ENCODE measurements at regions not wholly inside any gene's neighbourhood (a gene's known extent, or its start where the extent isn't known, plus 50 kb on each side); places are given as distances from the start of the nearest gene placed in this dataset.

GRCh38 chr18:61719671-61720070, 173.1 kb downstream of the RNF152 start:
- Mint-ChIP-seq H3K9me3 (no peaks in the 10 kb centered on the region), H3K36me3 (no peaks in the 10 kb centered on the region), H3K27ac (no peak overlapping the region), H3K27me3 (ENCODE audit: low read depth) (no peaks in the 10 kb centered on the region), H3K4me1 (no peaks in the 10 kb centered on the region), H3K4me3 (no peak overlapping the region)
- DNase-seq (ENCODE audit: low spot score in 2 of 2, unreplicated experiment in 2 of 2): no peak
- TF ChIP-seq CTCF (IDR thresholded peaks at IDR 0.05; ENCODE audit: unreplicated experiment): no peak

- Mint-ChIP-seq H3K27ac (no peak overlapping the region), H3K27me3 (ENCODE audit: low read depth) (no peaks in the 10 kb centered on the region), H3K4me1 (no peaks in the 10 kb centered on the region), H3K9me3 (no peaks in the 10 kb centered on the region), H3K4me3 (no peak overlapping the region), H3K36me3 (no peaks in the 10 kb centered on the region)
- TF ChIP-seq CTCF (IDR thresholded peaks at IDR 0.05; ENCODE audit: unreplicated experiment): no peak
- no peak for DNase-seq (ENCODE audit: low spot score in 2 of 2, unreplicated experiment in 2 of 2)
Measured at GRCh38 chr18:61718944-61719343, 173.9 kb downstream of the RNF152 start.

- Mint-ChIP-seq H3K36me3 (no peaks in the 10 kb centered on the region), H3K4me1 (peaks cover 2% of the 10 kb centered on the region), H3K27me3 (ENCODE audit: low read depth) (no peaks in the 10 kb centered on the region), H3K9me3 (no peaks in the 10 kb centered on the region), H3K27ac (no peak overlapping the region), H3K4me3 (no peak overlapping the region)
- DNase-seq (ENCODE audit: low spot score in 2 of 2, unreplicated experiment in 2 of 2): no peak
- TF ChIP-seq CTCF (IDR thresholded peaks at IDR 0.05; ENCODE audit: unreplicated experiment): no peak
Measured at GRCh38 chr18:61714421-61714820, 178.4 kb downstream of the RNF152 start.

GRCh38 chr18:61713502-61713901, 179.3 kb downstream of the RNF152 start:
- no peak for DNase-seq (ENCODE audit: low spot score in 2 of 2, unreplicated experiment in 2 of 2)
- Mint-ChIP-seq H3K27ac (no peak overlapping the region), H3K36me3 (no peaks in the 10 kb centered on the region), H3K4me1 (peaks cover 2% of the 10 kb centered on the region), H3K27me3 (ENCODE audit: low read depth) (no peaks in the 10 kb centered on the region), H3K4me3 (no peak overlapping the region), H3K9me3 (no peaks in the 10 kb centered on the region)
- TF ChIP-seq CTCF (IDR thresholded peaks at IDR 0.05; ENCODE audit: unreplicated experiment): no peak

GRCh38 chr18:61710082-61710620, 182.7 kb downstream of the RNF152 start:
- Mint-ChIP-seq H3K4me1 (peaks cover 2% of the 10 kb centered on the region), H3K9me3 (no peaks in the 10 kb centered on the region), H3K27me3 (ENCODE audit: low read depth) (no peaks in the 10 kb centered on the region), H3K36me3 (no peaks in the 10 kb centered on the region), H3K4me3 (no peak overlapping the region), H3K27ac (no peak overlapping the region)
- no peak for TF ChIP-seq CTCF (IDR thresholded peaks at IDR 0.05; ENCODE audit: unreplicated experiment)
- DNase-seq (ENCODE audit: low spot score in 2 of 2, unreplicated experiment in 2 of 2): no peak
